SK-N-MC (cell line): ENCODE measurements at regions not wholly inside any gene's neighbourhood (a gene's known extent, or its start where the extent isn't known, plus 50 kb on each side); places are given as distances from the start of the nearest gene placed in this dataset.

ENCODE experiments used
- DNase-seq: peaks from one replicate; pipeline ENCODE4 v3.0.0-alpha.2; 2011; ENCODE audit warnings: low read depth, low spot score
- H3K27ac ChIP-seq: fragments of 200-600 bp; sonication (generic); 2 replicates; pipeline ENCODE4 v1.5.1; 2016; ENCODE audit warnings: mixed run types
- H3K36me3 ChIP-seq: fragments of 200-600 bp; sonication (generic); 2 replicates; pipeline ENCODE4 v1.6.1; 2017; ENCODE audit warnings: antibody characterized with exemption, low read length, mixed read lengths; ENCODE audit not compliant: insufficient read depth
- H3K4me3 ChIP-seq: fragments of 200-600 bp; sonication (generic); 2 replicates; pipeline ENCODE4 v1.5.1; 2016
- H3K9ac ChIP-seq: fragments of 200-600 bp; sonication (generic); 2 replicates; pipeline ENCODE4 v1.8.0; 2017; ENCODE audit warnings: mixed run types, mixed read lengths; ENCODE audit not compliant: insufficient read length
- H3K9me3 ChIP-seq: fragments of 200-600 bp; sonication (generic); 2 replicates; pipeline ENCODE4 v1.6.1; 2017; ENCODE audit warnings: low read depth, mild to moderate bottlenecking, antibody characterized with exemption, low read length, moderate library complexity, mixed read lengths
- EZH2 ChIP-seq: fragments of 200-600 bp; sonication (generic); IDR thresholded peaks from one replicate; pipeline ENCODE4 v1.6.1; 2017; ENCODE audit warnings: antibody characterized with exemption
- FOXP2 ChIP-seq: optimal IDR thresholded peaks from 2 replicates; pipeline ENCODE3; 2011; ENCODE audit warnings: mild to moderate bottlenecking, moderate library complexity; ENCODE audit not compliant: insufficient read depth; ENCODE audit errors: extremely low read length, control extremely low read depth
- POLR2AphosphoS5 ChIP-seq: IDR thresholded peaks from 2 replicates; pipeline ENCODE4 v1.6.1; 2012; ENCODE audit warnings: mild to moderate bottlenecking, low read depth, low read length, borderline replicate concordance

- no peak overlapping the region for H3K9ac ChIP-seq
- no peak for DNase-seq
Measured at GRCh38 chr5:87010736-87011135, 256.9 kb upstream of the RASA1 start.

GRCh38 chr5:87015901-87016300 lies 251.8 kb upstream of the RASA1 start:
- no peak overlapping the region for H3K9ac ChIP-seq
- no peak overlapping the region for H3K4me3 ChIP-seq
- TF ChIP-seq FOXP2 (no peak), EZH2 (no peak), POLR2AphosphoS5 (no peak)
- no peak for DNase-seq
- no peaks in the 10 kb centered on the region for H3K36me3 ChIP-seq
- no peaks in the 10 kb centered on the region for H3K9me3 ChIP-seq
- no peak overlapping the region for H3K27ac ChIP-seq

More at GRCh38 chr5:87010736-87011135, 256.9 kb upstream of the RASA1 start:
- H3K4me3 ChIP-seq = no peak overlapping the region
- H3K9me3 ChIP-seq = no peaks in the 10 kb centered on the region
- no peaks in the 10 kb centered on the region for H3K36me3 ChIP-seq
- TF ChIP-seq POLR2AphosphoS5 = no peak
- TF ChIP-seq FOXP2 = no peak
- TF ChIP-seq EZH2 = no peak
- H3K27ac ChIP-seq = no peak overlapping the region

GRCh38 chr5:87020099-87020934 lies 247.4 kb upstream of the RASA1 start:
- Histone ChIP-seq H3K9ac (no peak overlapping the region), H3K4me3 (peak overlapping the region; percentile 43), H3K27ac (no peak overlapping the region), H3K9me3 (no peaks in the 10 kb centered on the region), H3K36me3 (no peaks in the 10 kb centered on the region)
- TF ChIP-seq POLR2AphosphoS5 (no peak), FOXP2 (no peak), EZH2 (no peak)
- no peak for DNase-seq

GRCh38 chr5:87022415-87022814 lies 245.3 kb upstream of the RASA1 start:
- TF ChIP-seq FOXP2 (no peak), EZH2 (no peak), POLR2AphosphoS5 (no peak)
- no peaks in the 10 kb centered on the region for H3K9me3 ChIP-seq
- no peak for DNase-seq
- H3K4me3 ChIP-seq = no peak overlapping the region
- H3K36me3 ChIP-seq = no peaks in the 10 kb centered on the region
- H3K27ac ChIP-seq = no peak overlapping the region
- no peak overlapping the region for H3K9ac ChIP-seq

GRCh38 chr5:87027570-87027969 lies 240.1 kb upstream of the RASA1 start:
- H3K4me3 ChIP-seq = no peak overlapping the region
- no peak overlapping the region for H3K27ac ChIP-seq
- no peak for TF ChIP-seq FOXP2
- no peak for TF ChIP-seq EZH2
- TF ChIP-seq POLR2AphosphoS5 = no peak
- no peaks in the 10 kb centered on the region for H3K36me3 ChIP-seq
- H3K9me3 ChIP-seq = no peaks in the 10 kb centered on the region
- no peak overlapping the region for H3K9ac ChIP-seq
- no peak for DNase-seq

GRCh38 chr5:87029951-87030350 lies 237.7 kb upstream of the RASA1 start:
- no peak overlapping the region for H3K4me3 ChIP-seq
- TF ChIP-seq POLR2AphosphoS5 (no peak), FOXP2 (no peak), EZH2 (no peak)
- H3K9me3 ChIP-seq = no peaks in the 10 kb centered on the region
- no peak for DNase-seq
- H3K36me3 ChIP-seq = no peaks in the 10 kb centered on the region
- H3K27ac ChIP-seq = no peak overlapping the region
- no peak overlapping the region for H3K9ac ChIP-seq

GRCh38 chr5:87030699-87031098 lies 237.0 kb upstream of the RASA1 start:
- DNase-seq = no peak
- TF ChIP-seq FOXP2 = no peak
- TF ChIP-seq POLR2AphosphoS5 = no peak
- no peak overlapping the region for H3K4me3 ChIP-seq
- no peak overlapping the region for H3K9ac ChIP-seq
- H3K27ac ChIP-seq = no peak overlapping the region
- H3K36me3 ChIP-seq = no peaks in the 10 kb centered on the region
- H3K9me3 ChIP-seq = no peaks in the 10 kb centered on the region

- Histone ChIP-seq H3K9ac (no peak overlapping the region), H3K4me3 (no peak overlapping the region), H3K36me3 (no peaks in the 10 kb centered on the region), H3K9me3 (no peaks in the 10 kb centered on the region), H3K27ac (no peak overlapping the region)
- TF ChIP-seq FOXP2 = no peak
- TF ChIP-seq POLR2AphosphoS5 = no peak
- TF ChIP-seq EZH2 = no peak
- no peak for DNase-seq
Measured at GRCh38 chr5:87034557-87034956, 233.1 kb upstream of the RASA1 start.

GRCh38 chr5:87042554-87042953 lies 225.1 kb upstream of the RASA1 start:
- Histone ChIP-seq H3K4me3 (no peak overlapping the region), H3K9ac (no peak overlapping the region), H3K9me3 (no peaks in the 10 kb centered on the region), H3K27ac (no peak overlapping the region), H3K36me3 (no peaks in the 10 kb centered on the region)
- no peak for DNase-seq
- TF ChIP-seq EZH2 (no peak), POLR2AphosphoS5 (no peak), FOXP2 (no peak)
